Endothelial cell of umbilical vein (primary cell): ENCODE measurements at regions not wholly inside any gene's neighbourhood (a gene's known extent, or its start where the extent isn't known, plus 50 kb on each side); places are given as distances from the start of the nearest gene placed in this dataset.

Experiments used
- CTCF ChIP-seq, 2 donors: IDR thresholded peaks; 1 replicate in 1 of 2; 2 replicates in 1 of 2; pipeline ENCODE4 v1.5.1; 2011; ENCODE audit warnings: low read length in 2 of 2, mild to moderate bottlenecking in 2 of 2, moderate library complexity in 2 of 2, control low read depth in 1 of 2, inconsistent platforms in 1 of 2, low read depth in 1 of 2; ENCODE audit not compliant: insufficient read depth in 1 of 2; ENCODE audit errors: extremely low read depth in 1 of 2
- EZH2 ChIP-seq: IDR thresholded peaks from 2 replicates; pipeline ENCODE4 v1.6.1; 2012; ENCODE audit warnings: borderline replicate concordance, low read depth, mild to moderate bottlenecking, moderate library complexity, low read length, inconsistent platforms; ENCODE audit not compliant: severe bottlenecking
- FOS ChIP-seq: IDR thresholded peaks from 2 replicates; pipeline ENCODE4 v1.6.1; 2011; ENCODE audit warnings: mild to moderate bottlenecking, low read length, moderate library complexity, borderline replicate concordance; ENCODE audit not compliant: insufficient read depth
- GATA2 ChIP-seq: IDR thresholded peaks from 2 replicates; pipeline ENCODE4 v1.7.0; 2011; ENCODE audit warnings: low read depth, mild to moderate bottlenecking, moderate library complexity, mixed read lengths, low read length; ENCODE audit not compliant: insufficient read length, insufficient read depth
- JUN ChIP-seq: IDR thresholded peaks from 2 replicates; pipeline ENCODE4 v1.6.1; 2011; ENCODE audit warnings: borderline replicate concordance, low read depth; ENCODE audit not compliant: insufficient read length, insufficient read depth
- MAX ChIP-seq: IDR thresholded peaks from 2 replicates; pipeline ENCODE4 v1.6.1; 2011; ENCODE audit not compliant: insufficient read depth, insufficient read length
- MYC ChIP-seq: IDR thresholded peaks from one replicate; pipeline ENCODE4 v1.6.1; 2011; ENCODE audit warnings: mild to moderate bottlenecking, low read depth, low read length
- POLR2A ChIP-seq: IDR thresholded peaks from 2 replicates; pipeline ENCODE4 v1.6.1; 2012; ENCODE audit warnings: low read depth, mild to moderate bottlenecking, control low read depth, low read length
- POLR2AphosphoS5 ChIP-seq: IDR thresholded peaks from 2 replicates; pipeline ENCODE4 v1.6.1; 2012; ENCODE audit warnings: low read depth, mild to moderate bottlenecking, control low read depth, low read length, moderate library complexity; ENCODE audit not compliant: insufficient read depth

GRCh38 chr2:36290306-36290856 is 65.2 kb upstream of the CRIM1 start:
- no peak for TF ChIP-seq CTCF (IDR thresholded peaks at IDR 0.05; ENCODE audit: extremely low read depth in 1 of 2, insufficient read depth in 1 of 2, low read depth in 1 of 2, low read length in 2 of 2)
- TF ChIP-seq POLR2A: no peak
- no peak for TF ChIP-seq POLR2AphosphoS5
- no peak for TF ChIP-seq GATA2
- TF ChIP-seq MAX: no peak
- TF ChIP-seq MYC: no peak
- TF ChIP-seq EZH2: no peak
- TF ChIP-seq FOS: no peak
- TF ChIP-seq JUN: no peak
